ENCODE measurements at regions not wholly inside any gene's neighbourhood (a gene's known extent, or its start where the extent isn't known, plus 50 kb on each side); places are given as distances from the start of the nearest gene placed in this dataset.

DNA sequence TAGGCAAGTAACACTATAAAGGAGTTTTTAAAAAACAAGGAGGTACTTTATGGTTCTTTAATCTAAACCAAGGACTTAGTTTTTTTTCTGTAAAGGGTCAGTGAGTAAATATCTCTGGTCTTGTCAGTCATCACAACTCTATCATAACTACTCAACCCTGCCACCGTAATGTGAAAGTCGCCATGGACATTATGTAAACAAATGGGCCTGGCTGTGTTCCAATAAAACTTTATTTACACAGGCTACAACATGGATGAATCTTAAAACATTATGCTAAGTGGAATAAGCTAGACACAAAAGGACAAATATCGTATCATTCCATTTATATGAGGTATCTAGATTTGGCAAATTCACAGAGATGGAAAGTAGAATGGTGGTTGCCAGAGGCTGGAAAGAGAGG is 60.8 kb upstream of the SP4 start:
- ATAC-seq (no peak), DNase-seq (no peak)
- intact Hi-C loops (cut with micrococcal nuclease), result no loop called here

DNA sequence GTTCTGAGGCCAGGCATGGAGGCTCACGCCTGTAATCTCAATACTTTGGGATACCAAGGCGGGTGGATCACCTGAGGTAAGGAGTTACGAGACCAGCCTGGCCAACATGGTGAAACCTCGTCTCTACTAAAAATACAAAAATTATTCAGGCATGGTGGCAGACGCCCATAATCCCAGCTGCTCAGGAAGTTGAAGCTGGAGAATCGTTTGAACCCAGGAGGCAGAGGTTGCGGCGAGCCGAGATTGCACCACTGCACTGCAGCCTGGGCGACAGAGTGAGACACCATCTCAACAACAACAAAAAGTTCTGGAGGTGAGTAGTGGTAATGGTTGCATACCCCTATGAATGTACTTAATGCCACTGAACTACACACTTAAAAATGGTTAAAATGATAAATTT is 60.3 kb upstream of the SP4 start:
- intact Hi-C loops (cut with micrococcal nuclease), result no loop called here
- no peak for ATAC-seq

DNA sequence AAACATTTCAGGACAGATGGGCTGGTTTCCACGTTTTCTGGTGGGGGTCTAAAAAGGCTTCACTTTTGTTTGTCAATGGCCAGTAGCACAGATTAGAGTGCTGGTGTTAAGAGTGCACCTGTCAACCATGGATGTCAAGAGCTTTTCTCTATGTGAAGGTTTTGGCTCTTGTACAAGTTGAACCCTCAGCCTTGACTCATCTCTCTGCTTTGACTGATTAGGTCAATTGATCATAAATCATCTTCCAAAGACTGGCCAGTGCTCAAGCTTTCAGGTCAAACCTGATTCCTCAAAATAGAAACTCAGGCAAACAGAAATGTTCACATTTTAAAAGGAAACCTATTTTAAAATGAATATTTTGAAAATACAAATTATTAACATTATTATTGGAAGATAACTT is 59.6 kb upstream of the SP4 start:
- intact Hi-C loops (cut with micrococcal nuclease), result no loop called here
- ATAC-seq (no peak), DNase-seq (no peak)

More for the DNA sequence above, 60.3 kb upstream of the SP4 start:
- DNase-seq, result no peak

DNA sequence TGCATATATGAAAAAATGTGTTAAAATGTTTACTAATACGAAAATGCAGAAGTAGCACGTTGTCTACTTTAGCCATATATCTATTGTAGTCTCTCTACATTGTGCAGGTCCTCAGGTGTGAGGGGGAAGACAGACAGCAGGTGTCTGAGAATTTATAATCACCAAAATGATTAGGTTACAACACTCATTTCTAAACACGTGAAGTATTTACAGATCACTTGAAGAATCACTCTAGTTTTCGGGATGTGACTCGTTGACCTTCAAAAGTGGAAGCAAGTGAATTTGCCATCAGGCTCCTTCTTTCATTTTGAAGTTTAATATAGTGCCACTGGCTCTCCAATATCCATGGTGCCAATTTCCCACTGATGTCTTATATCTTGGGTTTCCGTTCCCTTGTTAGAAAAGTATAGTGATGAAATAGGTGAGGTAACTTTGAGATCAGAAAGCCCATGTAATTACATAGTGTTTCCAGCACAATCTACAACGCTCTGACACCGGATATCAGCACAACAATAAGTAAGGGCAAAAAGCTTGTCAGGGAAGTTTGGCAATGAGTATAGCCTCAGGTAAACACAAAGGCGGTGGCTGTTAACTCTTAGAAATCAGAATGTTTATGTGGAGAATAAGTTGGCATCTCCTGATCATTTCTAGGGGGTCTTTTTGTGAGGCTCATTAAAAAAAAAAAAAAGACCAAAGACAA is 57.5 kb upstream of the SP4 start:
- intact Hi-C loops (cut with micrococcal nuclease), result no loop called here
- no peak for ATAC-seq
- DNase-seq, result no peak

DNA sequence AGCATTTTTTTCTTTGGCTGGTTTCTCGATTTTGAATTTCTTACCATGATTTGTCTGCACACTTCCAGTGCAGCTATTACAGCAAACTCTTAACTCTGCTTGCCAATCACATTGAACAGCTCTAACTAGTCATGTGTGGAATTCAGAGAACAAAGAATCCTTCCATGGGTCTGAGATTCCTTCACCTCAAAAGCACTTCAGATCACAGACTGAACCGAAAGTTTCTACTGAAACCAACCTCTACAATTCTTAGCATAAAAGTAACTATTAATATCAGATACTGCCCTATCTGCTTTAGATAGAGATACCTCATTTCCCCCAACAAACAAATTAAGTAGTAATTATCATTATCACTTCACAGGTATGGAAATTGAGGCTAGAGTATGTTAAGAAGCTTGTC is 56.5 kb upstream of the SP4 start:
- ATAC-seq, result no peak
- no peak for DNase-seq
- intact Hi-C loops (cut with micrococcal nuclease), result no loop called here

DNA sequence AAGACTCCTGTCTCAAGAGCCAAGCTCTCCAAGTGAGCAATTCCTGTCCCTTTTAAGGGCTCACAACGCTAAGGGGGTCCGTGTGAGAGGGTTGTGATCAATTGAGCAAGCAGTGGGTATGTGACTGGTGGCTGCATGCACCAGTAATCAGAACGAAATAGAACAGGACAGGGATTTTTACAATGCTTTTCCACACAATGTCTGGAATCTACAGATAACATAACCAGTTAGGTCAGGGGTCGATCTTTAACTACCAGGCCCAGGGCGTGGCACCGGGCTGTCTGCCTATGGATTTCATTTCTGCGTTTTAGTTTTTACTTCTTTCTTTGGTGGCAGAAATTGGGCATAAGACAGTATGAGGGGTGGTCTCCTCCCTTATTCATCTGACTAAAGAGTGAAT is 54.9 kb upstream of the SP4 start:
- intact Hi-C loops (cut with micrococcal nuclease), result no loop called here
- ATAC-seq (no peak), DNase-seq (no peak)

DNA sequence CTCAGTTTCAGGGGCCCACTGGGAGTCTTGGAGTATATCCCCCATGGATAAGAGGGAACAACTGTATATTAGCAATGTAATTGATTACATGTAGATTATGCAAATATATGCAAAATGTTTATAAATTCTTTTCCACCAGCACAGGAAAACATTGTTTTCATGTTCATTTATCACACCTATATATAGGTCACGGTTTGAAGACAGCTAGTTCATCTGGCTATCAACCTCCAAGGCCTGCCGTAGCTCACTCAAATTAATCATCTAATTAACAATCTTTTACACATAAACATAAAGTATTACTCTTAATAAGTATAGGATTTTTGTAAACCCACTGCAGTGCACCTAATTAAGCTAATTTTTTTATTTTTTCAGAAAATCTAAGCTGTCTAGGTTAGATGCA is 53.7 kb upstream of the SP4 start:
- ATAC-seq, result no peak
- intact Hi-C loops (cut with micrococcal nuclease), result no loop called here
- DNase-seq, result no peak

DNA sequence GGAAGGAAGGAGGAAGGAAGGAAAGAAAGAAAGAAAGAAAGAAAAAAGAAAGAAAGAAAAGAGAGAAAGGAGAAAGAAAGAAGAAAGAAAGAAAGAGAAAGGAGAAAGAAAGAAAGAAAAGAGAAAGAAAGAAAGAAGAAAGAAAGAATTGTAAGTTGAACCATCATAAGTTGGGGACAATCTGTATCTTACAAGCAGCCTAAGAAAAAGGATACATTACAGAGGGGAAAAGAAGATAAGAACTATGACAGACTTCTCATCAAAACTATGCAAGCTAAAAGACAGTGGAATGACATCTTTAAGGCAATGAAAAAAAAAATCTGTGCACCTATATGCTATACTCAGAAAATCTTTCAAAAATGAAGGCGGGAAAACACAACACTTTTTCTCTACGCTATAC is 50.3 kb upstream of the SP4 start:
- intact Hi-C loops (cut with micrococcal nuclease), result no loop called here
- DNase-seq (no peak), ATAC-seq (no peak)
